H9 (cell line): ENCODE measurements at regions not wholly inside any gene's neighbourhood (a gene's known extent, or its start where the extent isn't known, plus 50 kb on each side); places are given as distances from the start of the nearest gene placed in this dataset.

Experiments
- DNase-seq: peaks from one replicate; pipeline ENCODE4 v3.0.0-alpha.2; 2017
- H2AFZ ChIP-seq: one replicate; pipeline ENCODE4 v1.6.1; 2013; ENCODE audit warnings: mild to moderate bottlenecking, low read length, control low read depth, moderate library complexity
- H2AK5ac ChIP-seq: 2 replicates; pipeline ENCODE4 v1.6.1; 2013; ENCODE audit warnings: low read length, control low read depth, mixed read lengths; ENCODE audit not compliant: insufficient read length
- H2BK120ac ChIP-seq: one replicate; pipeline ENCODE4 v1.6.1; 2013; ENCODE audit warnings: low read depth, mild to moderate bottlenecking, low read length, control low read depth, inconsistent platforms; ENCODE audit not compliant: poor library complexity, severe bottlenecking
- H2BK12ac ChIP-seq: 2 replicates; pipeline ENCODE4 v1.6.1; 2013; ENCODE audit warnings: low read length, control low read depth, mixed read lengths, low read depth; ENCODE audit not compliant: insufficient read length
- H2BK15ac ChIP-seq: 2 replicates; pipeline ENCODE4 v1.6.1; 2013; ENCODE audit warnings: low read depth, low read length, control low read depth
- H2BK20ac ChIP-seq: one replicate; pipeline ENCODE4 v1.6.1; 2013; ENCODE audit warnings: low read depth, mild to moderate bottlenecking, low read length, control low read depth, inconsistent platforms; ENCODE audit not compliant: poor library complexity, severe bottlenecking
- H2BK5ac ChIP-seq: 2 replicates; pipeline ENCODE4 v1.6.1; 2013; ENCODE audit warnings: low read length, control low read depth, mixed read lengths; ENCODE audit not compliant: insufficient read length
- H3K14ac ChIP-seq: 2 replicates; pipeline ENCODE4 v1.6.1; 2013; ENCODE audit warnings: low read length, control low read depth; ENCODE audit not compliant: insufficient read depth
- H3K18ac ChIP-seq: 2 replicates; pipeline ENCODE4 v1.6.1; 2013; ENCODE audit warnings: low read depth, mild to moderate bottlenecking, mixed read lengths, low read length, control low read depth; ENCODE audit not compliant: insufficient read length
- H3K23ac ChIP-seq: 2 replicates; pipeline ENCODE4 v1.6.1; 2013; ENCODE audit warnings: low read length, control low read depth, mixed read lengths, low read depth; ENCODE audit not compliant: insufficient read length
- H3K23me2 ChIP-seq: 2 replicates; pipeline ENCODE4 v1.6.1; 2013; ENCODE audit warnings: low read depth, mild to moderate bottlenecking, mixed read lengths, low read length, control low read depth; ENCODE audit not compliant: insufficient read length, poor library complexity, severe bottlenecking
- H3K27ac ChIP-seq: 2 replicates; pipeline ENCODE4 v1.5.1; 2013; ENCODE audit warnings: low read length, control low read depth, mixed read lengths, low read depth; ENCODE audit not compliant: insufficient read length
- H3K27me3 ChIP-seq: 2 replicates; pipeline ENCODE4 v1.6.1; 2013; ENCODE audit warnings: low read length, control low read depth, inconsistent platforms; ENCODE audit not compliant: insufficient read depth
- H3K4ac ChIP-seq: 2 replicates; pipeline ENCODE4 v1.6.1; 2013; ENCODE audit warnings: low read depth, mild to moderate bottlenecking, control low read depth, inconsistent platforms, low read length, moderate library complexity
- H3K4me1 ChIP-seq: 2 replicates; pipeline ENCODE4 v1.6.1; 2013; ENCODE audit warnings: low read length, control low read depth, inconsistent platforms; ENCODE audit not compliant: insufficient read depth
- H3K4me2 ChIP-seq: 2 replicates; pipeline ENCODE4 v1.6.1; 2013; ENCODE audit warnings: low read length, control low read depth, mixed read lengths; ENCODE audit not compliant: insufficient read length, insufficient read depth
- H3K56ac ChIP-seq: 2 replicates; pipeline ENCODE4 v1.6.1; 2013; ENCODE audit warnings: low read depth, mild to moderate bottlenecking, mixed read lengths, low read length, control low read depth; ENCODE audit not compliant: insufficient read length
- H3K79me1 ChIP-seq: 2 replicates; pipeline ENCODE4 v1.6.1; 2013; ENCODE audit warnings: low read depth, mild to moderate bottlenecking, moderate library complexity, low read length, control low read depth, inconsistent platforms; ENCODE audit not compliant: insufficient read depth, poor library complexity, severe bottlenecking
- H3K79me2 ChIP-seq: 2 replicates; pipeline ENCODE4 v1.6.1; 2013; ENCODE audit warnings: low read length, control low read depth, inconsistent platforms; ENCODE audit not compliant: insufficient read depth
- H3K9ac ChIP-seq: 2 replicates; pipeline ENCODE4 v1.6.1; 2013; ENCODE audit warnings: low read length, control low read depth, mixed read lengths; ENCODE audit not compliant: insufficient read length; ENCODE audit errors: extremely low read depth
- H3K9me3 ChIP-seq: one replicate; pipeline ENCODE4 v1.6.1; 2013; ENCODE audit warnings: low read depth, low read length, inconsistent platforms; ENCODE audit not compliant: control insufficient read depth
- H3T11ph ChIP-seq: one replicate; pipeline ENCODE4 v1.6.1; 2013; ENCODE audit warnings: mild to moderate bottlenecking, low read length, control low read depth, inconsistent platforms
- H4K20me1 ChIP-seq: one replicate; pipeline ENCODE4 v1.6.1; 2013; ENCODE audit not compliant: control insufficient read depth, insufficient read length, insufficient read depth
- H4K5ac ChIP-seq: 2 replicates; pipeline ENCODE4 v1.6.1; 2013; ENCODE audit warnings: low read depth, mild to moderate bottlenecking, mixed read lengths, low read length, control low read depth; ENCODE audit not compliant: insufficient read length
- H4K8ac ChIP-seq: replicated peaks from 2 replicates; pipeline ENCODE4 v1.6.1; 2013; ENCODE audit warnings: low read length, control low read depth, mixed read lengths, low read depth; ENCODE audit not compliant: insufficient read length
- H4K91ac ChIP-seq: 2 replicates; pipeline ENCODE4 v1.6.1; 2013; ENCODE audit warnings: low read depth, mild to moderate bottlenecking, moderate library complexity, mixed read lengths, low read length, control low read depth; ENCODE audit not compliant: insufficient read length
- H3K27ac Mint-ChIP-seq, 3 experiments: 2 replicates in 2 of 3; 3 replicates in 1 of 3; pipeline ENCODE4 v1.8.0; 2020 to 2021; ENCODE audit warnings: mixed read lengths in 3 of 3, mild to moderate bottlenecking in 1 of 3, moderate library complexity in 1 of 3
- H3K27me3 Mint-ChIP-seq: 2 replicates; pipeline ENCODE4 v1.8.0; 2021; ENCODE audit warnings: low read depth, mild to moderate bottlenecking, moderate library complexity, mixed read lengths
- H3K36me3 Mint-ChIP-seq, 3 experiments: 2 replicates in 2 of 3; 3 replicates in 1 of 3; pipeline ENCODE4 v1.8.0; 2020 to 2021; ENCODE audit warnings: low read depth in 3 of 3, mixed read lengths in 3 of 3; ENCODE audit not compliant: insufficient read depth in 1 of 3
- H3K4me1 Mint-ChIP-seq, 2 experiments: 2 replicates each; pipeline ENCODE4 v1.8.0; 2020; ENCODE audit warnings: mixed read lengths in 2 of 2
- H3K4me3 Mint-ChIP-seq, 2 experiments: 2 replicates in 1 of 2; 3 replicates in 1 of 2; pipeline ENCODE4 v1.8.0; 2020 to 2021; ENCODE audit warnings: mild to moderate bottlenecking in 2 of 2, mixed read lengths in 2 of 2, moderate library complexity in 1 of 2
- H3K9me3 Mint-ChIP-seq, 2 experiments: 2 replicates in 1 of 2; 3 replicates in 1 of 2; pipeline ENCODE4 v1.8.0; 2020; ENCODE audit warnings: mild to moderate bottlenecking in 2 of 2, mixed read lengths in 2 of 2, moderate library complexity in 1 of 2
- WGBS: extraction: QIAGEN DNeasy Blood & Tissue Kit; methylation state at CpG from one replicate; pipeline ENCODE4 v1.1.7; 2013; ENCODE audit warnings: missing lambda C conversion rate, low lambda C conversion rate, mixed read lengths; ENCODE audit not compliant: insufficient read length; ENCODE audit errors: extremely low coverage; 5-methylcytosine and 5-hydroxymethylcytosine counted together
- TF ChIP-seq, protein P1 (sequence below): fragments of 200-600 bp; sonication (generic); conservative IDR thresholded peaks from 3 replicates; pipeline ENCODE4 v1.8.0; 2021; ENCODE audit warnings: antibody characterized with exemption, mild to moderate bottlenecking

DNA sequence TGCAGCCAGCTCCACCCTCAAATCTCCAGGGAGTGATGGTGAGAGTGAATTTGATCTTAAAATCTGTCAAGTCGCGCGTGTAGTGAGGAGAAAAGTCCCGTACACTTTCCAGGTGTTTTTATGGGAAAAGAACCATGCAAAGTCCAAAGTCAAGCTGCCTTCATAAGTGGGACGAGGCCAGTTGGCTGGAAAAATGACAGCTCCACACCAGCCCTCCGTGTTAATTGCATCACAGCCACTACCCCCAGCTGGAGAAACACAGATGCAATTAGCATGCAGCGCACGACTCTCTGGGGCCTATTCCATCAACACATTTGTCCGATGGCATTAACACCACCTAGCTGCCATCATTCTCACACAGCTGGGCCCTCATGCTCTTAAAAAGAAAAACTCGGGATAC is 68.4 kb downstream of the KLHDC7A start:
- Histone ChIP-seq H3K4ac (no peak overlapping the region), H3K9ac (no peak overlapping the region), H4K5ac (no peak overlapping the region), H3K79me1 (no peaks in the 10 kb centered on the region), H3K18ac (no peak overlapping the region), H3K23ac (no peak overlapping the region), H3T11ph (no peak overlapping the region), H4K91ac (no peak overlapping the region), H3K4me2 (no peak overlapping the region), H3K56ac (no peak overlapping the region), H2BK12ac (no peak overlapping the region), H3K23me2 (no peaks in the 10 kb centered on the region), H2BK5ac (no peak overlapping the region), H2BK120ac (no peak overlapping the region), H2BK20ac (no peak overlapping the region), H4K8ac (no peak overlapping the region), H2AFZ (no peak overlapping the region), H2BK15ac (no peak overlapping the region), H3K79me2 (no peaks in the 10 kb centered on the region), H3K27ac (no peak overlapping the region), H3K14ac (no peak overlapping the region), H3K9me3 (no peaks in the 10 kb centered on the region), H3K4me1 (peaks cover 8% of the 10 kb centered on the region; the same call in 1 of the 2 replicates), H3K27me3 (no peaks in the 10 kb centered on the region; the same call in 1 of the 2 replicates), H4K20me1 (no peaks in the 10 kb centered on the region), H2AK5ac (no peak overlapping the region)
- TF ChIP-seq, protein P1, sequence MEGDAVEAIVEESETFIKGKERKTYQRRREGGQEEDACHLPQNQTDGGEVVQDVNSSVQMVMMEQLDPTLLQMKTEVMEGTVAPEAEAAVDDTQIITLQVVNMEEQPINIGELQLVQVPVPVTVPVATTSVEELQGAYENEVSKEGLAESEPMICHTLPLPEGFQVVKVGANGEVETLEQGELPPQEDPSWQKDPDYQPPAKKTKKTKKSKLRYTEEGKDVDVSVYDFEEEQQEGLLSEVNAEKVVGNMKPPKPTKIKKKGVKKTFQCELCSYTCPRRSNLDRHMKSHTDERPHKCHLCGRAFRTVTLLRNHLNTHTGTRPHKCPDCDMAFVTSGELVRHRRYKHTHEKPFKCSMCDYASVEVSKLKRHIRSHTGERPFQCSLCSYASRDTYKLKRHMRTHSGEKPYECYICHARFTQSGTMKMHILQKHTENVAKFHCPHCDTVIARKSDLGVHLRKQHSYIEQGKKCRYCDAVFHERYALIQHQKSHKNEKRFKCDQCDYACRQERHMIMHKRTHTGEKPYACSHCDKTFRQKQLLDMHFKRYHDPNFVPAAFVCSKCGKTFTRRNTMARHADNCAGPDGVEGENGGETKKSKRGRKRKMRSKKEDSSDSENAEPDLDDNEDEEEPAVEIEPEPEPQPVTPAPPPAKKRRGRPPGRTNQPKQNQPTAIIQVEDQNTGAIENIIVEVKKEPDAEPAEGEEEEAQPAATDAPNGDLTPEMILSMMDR = no peak
- peaks cover 21 to 22% of the 10 kb centered on the region in 2 experiments for H3K4me1 Mint-ChIP-seq
- WGBS = no CpG with 5 or more reads among the region's 10 CpGs
- no peak overlapping the region for H3K4me3 Mint-ChIP-seq
- H3K36me3 Mint-ChIP-seq = peaks cover 0 to 7% (median 0%) of the 10 kb centered on the region in 3 experiments; a peak in 1 of 7 replicates
- H3K27me3 Mint-ChIP-seq = peaks cover 61% of the 10 kb centered on the region
- no peak for DNase-seq
- no peak overlapping the region for H3K27ac Mint-ChIP-seq
- peaks cover 0 to 2% of the 10 kb centered on the region in 2 experiments; a peak in 3 of 5 replicates for H3K9me3 Mint-ChIP-seq
